ENCODE measurements at regions not wholly inside any gene's neighbourhood (a gene's known extent, or its start where the extent isn't known, plus 50 kb on each side); places are given as distances from the start of the nearest gene placed in this dataset.

GRCh38 chr1:157213836-157214235, 75.6 kb upstream of the ETV3 start:
- TF ChIP-seq USF2 (IDR thresholded peaks at IDR 0.05; ENCODE audit: low read depth, low read length) = no peak
- Histone ChIP-seq H3K9me3 (ENCODE audit: control insufficient read depth, insufficient read depth, low read length) (no peaks in the 10 kb centered on the region), H3K4ac (ENCODE audit: low read depth, low read length) (no peak overlapping the region), H3K27me3 (ENCODE audit: control insufficient read depth, insufficient read depth, low read length) (no peaks in the 10 kb centered on the region; the same call in none of the 2 replicates), H4K5ac (ENCODE audit: low read depth, low read length) (no peak overlapping the region), H2BK5ac (ENCODE audit: low read depth, low read length, poor library complexity, severe bottlenecking) (no peak overlapping the region), H3K4me1 (ENCODE audit: control insufficient read depth, insufficient read depth, low read length) (no peaks in the 10 kb centered on the region), H3K9ac (ENCODE audit: low read depth, low read length) (no peak overlapping the region), H3K18ac (ENCODE audit: low read depth, low read length) (no peak overlapping the region), H2AK9ac (replicated peaks; ENCODE audit: low read depth, low read length, poor library complexity) (no peak overlapping the region), H2BK120ac (ENCODE audit: low read depth, low read length) (no peak overlapping the region), H3K9me1 (ENCODE audit: insufficient read depth, low read length) (no peaks in the 10 kb centered on the region), H3K14ac (replicated peaks; ENCODE audit: low read depth, low read length) (no peak overlapping the region), H2AFZ (replicated peaks; ENCODE audit: low read length, poor library complexity) (no peak overlapping the region), H4K91ac (ENCODE audit: insufficient read depth, low read depth, low read length) (no peak overlapping the region), H3K4me3 (ENCODE audit: insufficient read depth, low read depth, low read length) (no peak overlapping the region), H4K8ac (ENCODE audit: low read depth in 2 of 2, low read length in 2 of 2) (no peak overlapping the region), H3K23ac (ENCODE audit: low read depth, low read length) (no peak overlapping the region), H2AK5ac (ENCODE audit: low read depth, low read length) (no peak overlapping the region), H3K79me1 (ENCODE audit: low read depth in 1 of 2, low read length in 2 of 2) (no peaks in the 10 kb centered on the region), H3K4me2 (ENCODE audit: low read depth, low read length) (no peak overlapping the region), H3K56ac (ENCODE audit: extremely low read depth, insufficient read depth, low read length) (no peak overlapping the region), H2BK20ac (ENCODE audit: low read depth, low read length) (no peak overlapping the region), H4K20me1 (ENCODE audit: insufficient read depth, low read length) (no peaks in the 10 kb centered on the region), H2BK15ac (ENCODE audit: low read depth, low read length) (no peak overlapping the region), H3K36me3 (ENCODE audit: control insufficient read depth, insufficient read depth, low read length) (no peaks in the 10 kb centered on the region), H3K27ac (ENCODE audit: insufficient read depth, low read length) (no peak overlapping the region)
- intact Hi-C loops (cut with micrococcal nuclease) = no loop called here
- dilution Hi-C loops (cut with HindIII; ENCODE audit: low sequenced_read_pairs, unreplicated experiment) = no loop called here
- BruUV-seq (replicated peaks) = no TSS peak
- in situ Hi-C loops (cut with MboI; ENCODE audit: low sequenced_read_pairs) = no loop called here
- DNase-seq = no peak
- POLR2A ChIA-PET (ENCODE audit: unreplicated experiment) = no interaction called here
- ATAC-seq (ENCODE audit: low read depth) = no peak
- WGBS, 2 experiments (ENCODE audit: extremely low coverage in 2 of 2, insufficient read length in 1 of 2) = 67% methylated on average over 1 of the region's 2 CpGs; no CpG with 5 or more reads in 1 of the 2 experiments
- CTCF ChIA-PET = no interaction called here
